ENCODE measurements at regions not wholly inside any gene's neighbourhood (a gene's known extent, or its start where the extent isn't known, plus 50 kb on each side); places are given as distances from the start of the nearest gene placed in this dataset.

- no peak for TF ChIP-seq CTCF (IDR thresholded peaks at IDR 0.05)
- no peak for TF ChIP-seq SMC3 (IDR thresholded peaks at IDR 0.05; ENCODE audit: low read depth, low read length)
- no peak for TF ChIP-seq REST (IDR thresholded peaks at IDR 0.05; ENCODE audit: low read depth, low read length)
- no peak for TF ChIP-seq NRF1 (IDR thresholded peaks at IDR 0.05; ENCODE audit: low read depth, low read length)
- no peak for TF ChIP-seq IRF3 (IDR thresholded peaks at IDR 0.05; ENCODE audit: low read depth, low read length)
- TF ChIP-seq POLR2AphosphoS5 (IDR thresholded peaks at IDR 0.05; ENCODE audit: low read depth, low read length) = no peak
- no peak for TF ChIP-seq EZH2phosphoT487 (IDR thresholded peaks at IDR 0.05; ENCODE audit: borderline replicate concordance, low read depth)
- no peak for TF ChIP-seq RFX5 (IDR thresholded peaks at IDR 0.05; ENCODE audit: low read length)
- TF ChIP-seq EP300 (IDR thresholded peaks at IDR 0.05; ENCODE audit: borderline replicate concordance in 1 of 2, low read depth in 1 of 2, low read length in 1 of 2) = no peak
- TF ChIP-seq RCOR1 (IDR thresholded peaks at IDR 0.05; ENCODE audit: low read length) = no peak
- no peak for TF ChIP-seq CHD2 (IDR thresholded peaks at IDR 0.05; ENCODE audit: low read length, partially characterized antibody)
- no peak for TF ChIP-seq TCF12 (IDR thresholded peaks at IDR 0.05)
These were observed 98.2 kb upstream of the RASGRP1 start for GRCh38 chr15:38662805-38663204.

Measured in SK-N-SH (cell line).